ES-I3 (cell line): ENCODE measurements at regions not wholly inside any gene's neighbourhood (a gene's known extent, or its start where the extent isn't known, plus 50 kb on each side); places are given as distances from the start of the nearest gene placed in this dataset.
"Not testable (repeated sequence)": the region's sequence is repeated elsewhere in the genome, so short reads cannot be mapped to it uniquely, and the experiment has no call there.

Experiments used
- H3K36me3 ChIP-seq: 2 replicates; pipeline ENCODE4 v1.6.1; 2013; ENCODE audit warnings: mild to moderate bottlenecking, low read length, control low read depth, moderate library complexity; ENCODE audit not compliant: insufficient read depth
- H3K4me1 ChIP-seq: 2 replicates; pipeline ENCODE4 v1.6.1; 2013; ENCODE audit warnings: mild to moderate bottlenecking, control low read depth, low read length; ENCODE audit not compliant: insufficient read depth
- H3K9ac ChIP-seq: 2 replicates; pipeline ENCODE4 v1.6.1; 2013; ENCODE audit warnings: low read depth, mild to moderate bottlenecking, low read length, moderate library complexity
- H3K9me3 ChIP-seq: 2 replicates; pipeline ENCODE4 v1.6.1; 2013; ENCODE audit warnings: mild to moderate bottlenecking, low read length, moderate library complexity; ENCODE audit not compliant: control insufficient read depth, insufficient read depth

DNA sequence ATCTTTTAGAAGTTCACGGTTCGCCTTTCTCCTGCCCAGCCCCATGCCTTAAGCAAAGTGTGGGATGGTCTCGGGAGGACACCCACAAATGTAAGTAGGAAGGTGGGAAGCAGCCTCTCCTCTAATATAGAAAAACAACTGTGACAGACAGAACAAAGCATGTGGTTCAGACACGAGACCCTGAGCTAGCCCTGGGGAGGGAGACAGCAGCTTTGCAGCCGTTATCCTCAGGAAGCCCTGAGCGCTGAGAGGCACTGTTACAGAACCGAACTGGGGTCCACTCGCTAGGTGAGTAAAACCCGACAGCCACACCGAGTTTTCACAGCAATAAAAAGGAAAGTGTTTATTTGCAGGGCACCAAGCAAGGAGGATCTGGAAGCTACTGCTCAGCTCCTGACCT is 210.6 kb downstream of the UQCRFS1 start:
- Histone ChIP-seq H3K36me3 (no peaks in the 10 kb centered on the region), H3K9me3 (no peaks in the 10 kb centered on the region), H3K4me1 (no peaks in the 10 kb centered on the region), H3K9ac (no peak overlapping the region)

DNA sequence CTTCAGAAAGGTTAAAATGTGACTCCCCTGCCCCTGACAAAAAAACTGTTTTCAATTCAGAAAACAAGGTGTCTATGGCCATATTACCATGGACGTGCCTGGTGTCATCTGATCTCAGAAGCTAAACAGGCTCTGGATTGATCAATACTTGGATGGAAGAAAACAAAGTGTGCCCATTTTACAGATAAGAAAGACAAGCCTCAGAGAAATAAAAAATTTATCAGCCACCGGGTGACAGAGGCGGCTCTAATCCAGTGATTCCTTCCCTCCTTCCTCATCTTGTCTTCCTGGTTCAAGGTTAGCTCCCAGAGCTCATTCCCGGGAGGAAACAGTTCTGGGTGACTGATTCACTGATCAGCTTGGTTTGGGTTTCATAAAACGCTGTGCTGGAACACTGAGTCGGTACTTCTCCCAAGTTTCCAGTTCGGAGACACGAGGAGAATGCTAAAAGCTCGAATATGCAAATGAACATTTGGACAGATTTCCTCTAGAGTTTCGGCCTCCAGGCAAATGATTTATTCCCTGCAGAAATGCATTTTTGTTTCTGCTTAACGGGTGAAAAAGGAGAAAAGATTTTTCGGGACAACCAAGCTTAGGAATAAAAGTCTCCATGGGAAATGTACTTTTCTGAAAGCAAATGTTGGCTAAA is 211.2 kb downstream of the UQCRFS1 start:
- H3K9me3 ChIP-seq: no peaks in the 10 kb centered on the region
- no peaks in the 10 kb centered on the region for H3K36me3 ChIP-seq
- H3K9ac ChIP-seq: no peak overlapping the region
- no peaks in the 10 kb centered on the region for H3K4me1 ChIP-seq

DNA sequence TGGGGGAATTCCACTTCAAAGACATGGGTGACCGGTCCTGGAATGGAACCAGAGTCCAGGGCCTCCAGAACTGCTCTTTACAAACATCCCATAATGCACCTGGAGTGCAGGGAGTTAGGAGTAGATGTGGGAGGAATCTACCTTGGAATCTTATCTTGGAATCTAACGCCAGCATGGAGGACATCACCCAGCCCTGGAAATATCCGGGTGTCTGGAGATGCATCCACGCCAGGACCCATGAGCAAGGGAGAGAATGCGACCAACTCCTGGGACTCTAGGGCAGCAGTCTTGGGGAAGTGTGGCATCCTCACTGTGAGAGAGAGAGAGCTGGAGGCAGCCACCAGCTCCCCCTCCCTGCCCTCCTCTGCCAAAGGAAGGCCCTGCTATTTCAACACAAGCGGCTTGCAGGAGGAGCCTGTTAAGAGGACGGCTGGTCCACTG is 211.8 kb downstream of the UQCRFS1 start:
- no peaks in the 10 kb centered on the region for H3K36me3 ChIP-seq
- no peak overlapping the region for H3K9ac ChIP-seq
- H3K9me3 ChIP-seq: no peaks in the 10 kb centered on the region
- H3K4me1 ChIP-seq: no peaks in the 10 kb centered on the region

DNA sequence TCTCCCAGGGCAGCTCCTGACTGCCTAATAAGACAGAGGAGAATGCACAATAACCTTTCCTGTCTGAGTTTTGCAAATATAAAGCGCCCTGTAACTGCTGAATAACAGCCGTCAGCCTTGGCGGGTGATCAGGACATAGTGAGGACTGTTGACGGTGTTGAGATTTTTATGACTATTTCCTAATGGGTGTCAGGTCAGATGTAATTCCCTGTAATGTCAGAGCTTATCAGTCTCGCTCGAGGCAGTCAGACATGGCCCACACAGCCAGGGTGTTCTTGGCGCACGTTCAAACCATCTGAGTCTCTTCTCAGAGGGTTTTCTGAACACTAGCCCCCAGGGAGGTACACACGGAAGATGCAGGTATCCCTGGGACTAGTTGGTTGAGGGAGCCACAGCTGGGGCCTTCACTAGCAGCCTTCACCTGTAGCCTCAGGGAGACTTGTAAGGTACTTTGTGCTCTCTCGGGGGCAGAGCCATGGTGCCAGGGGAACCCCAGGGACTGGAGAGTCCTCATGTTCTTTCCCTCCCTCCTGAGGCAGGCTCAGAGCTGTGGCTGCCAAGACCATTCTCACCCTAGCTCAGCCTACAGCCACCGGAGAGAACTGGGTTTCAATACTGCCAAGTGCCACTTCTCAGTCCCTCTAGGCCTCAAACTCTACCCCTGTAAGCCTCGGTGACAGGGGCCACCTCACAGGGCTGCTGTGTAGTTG is 213.1 kb downstream of the UQCRFS1 start:
- no peak overlapping the region for H3K9ac ChIP-seq
- H3K4me1 ChIP-seq: no peaks in the 10 kb centered on the region
- H3K36me3 ChIP-seq: no peaks in the 10 kb centered on the region
- 0 out of 2 replicates have a peak, but pooled peaks cover under 1% of the 10 kb centered on the region for H3K9me3 ChIP-seq

DNA sequence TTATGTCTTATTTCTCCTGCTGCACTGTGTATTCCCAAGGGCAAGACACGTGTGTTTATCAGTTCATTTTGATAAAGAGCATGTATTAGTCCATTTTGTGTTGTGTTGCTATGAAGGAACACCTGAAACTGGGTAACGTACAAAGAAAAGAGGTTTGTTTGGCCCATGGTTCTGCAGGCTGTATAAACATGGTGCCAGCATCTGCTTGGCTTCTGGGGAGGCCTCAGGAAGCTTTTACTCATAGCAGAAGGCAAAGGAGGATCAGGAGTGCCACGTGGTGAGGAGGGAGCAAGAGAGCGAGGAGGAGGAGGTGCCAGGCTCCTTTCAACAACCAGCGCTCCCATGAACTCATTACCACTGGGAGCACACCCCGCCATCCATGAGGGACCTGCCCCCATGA is 214.0 kb downstream of the UQCRFS1 start:
- Histone ChIP-seq H3K9ac (no peak overlapping the region), H3K36me3 (no peaks in the 10 kb centered on the region), H3K4me1 (no peaks in the 10 kb centered on the region), H3K9me3 (0 out of 2 replicates have a peak, but pooled peaks cover 3% of the 10 kb centered on the region)

GRCh38 chr19:28997866-28998265 is 215.1 kb downstream of the UQCRFS1 start:
- H3K9me3 ChIP-seq, H3K9ac ChIP-seq, H3K4me1 ChIP-seq, H3K36me3 ChIP-seq: not testable (repeated sequence)

DNA sequence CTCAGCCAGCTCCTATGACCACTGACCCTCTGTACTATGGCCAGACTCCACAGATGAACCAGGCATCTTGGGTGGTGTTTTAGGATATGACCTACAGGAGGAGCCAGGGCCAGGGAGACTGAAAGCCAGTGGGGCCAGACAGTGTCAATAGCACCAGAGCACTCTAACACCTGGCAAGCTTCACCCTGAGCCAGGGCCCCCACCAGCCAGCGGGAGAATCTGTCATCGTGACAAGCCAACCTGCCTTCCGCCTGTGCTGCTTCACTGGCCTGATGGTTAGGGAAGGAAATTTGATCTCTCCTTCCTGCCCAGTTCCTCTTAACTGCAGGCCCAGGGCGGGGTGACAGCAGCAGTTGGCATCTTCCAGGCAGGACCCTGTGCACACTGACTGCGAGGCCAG is 222.4 kb downstream of the UQCRFS1 start:
- no peaks in the 10 kb centered on the region; the same call in 1 of the 2 replicates for H3K4me1 ChIP-seq
- H3K9ac ChIP-seq: no peak overlapping the region
- 0 out of 2 replicates have a peak, but pooled peaks cover 3% of the 10 kb centered on the region for H3K9me3 ChIP-seq
- H3K36me3 ChIP-seq: no peaks in the 10 kb centered on the region

- Histone ChIP-seq H3K4me1 (no peaks in the 10 kb centered on the region; the same call in 1 of the 2 replicates), H3K9ac (no peak overlapping the region), H3K36me3 (no peaks in the 10 kb centered on the region), H3K9me3 (0 out of 2 replicates have a peak, but pooled peaks cover 1% of the 10 kb centered on the region)
Measured at GRCh38 chr19:28989739-28990138, 223.2 kb downstream of the UQCRFS1 start.

DNA sequence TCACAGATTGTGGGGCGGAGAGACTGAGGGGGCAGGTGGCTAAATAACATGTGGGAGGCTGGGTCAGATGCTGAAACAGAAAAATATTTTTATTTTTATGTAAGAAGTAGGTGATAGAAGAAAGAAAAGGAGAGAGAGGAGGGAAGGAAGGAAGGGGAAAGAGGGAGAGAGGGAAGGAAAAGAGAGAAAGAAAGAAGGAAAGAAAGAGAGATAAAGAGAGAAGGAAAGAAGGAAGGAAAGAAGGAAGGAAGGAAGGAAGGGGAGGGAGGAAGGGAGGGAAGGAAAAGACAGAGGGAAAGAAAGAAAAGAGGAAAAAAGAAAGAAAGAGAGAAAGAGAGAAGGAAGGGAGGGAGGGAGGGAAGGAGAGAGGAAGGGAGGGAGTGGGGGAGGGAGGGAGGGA is 224.9 kb downstream of the UQCRFS1 start:
- Histone ChIP-seq H3K9ac (no peak overlapping the region), H3K36me3 (no peaks in the 10 kb centered on the region), H3K9me3 (no peaks in the 10 kb centered on the region), H3K4me1 (no peaks in the 10 kb centered on the region; the same call in 1 of the 2 replicates)

GRCh38 chr19:28987177-28987576 is 225.8 kb downstream of the UQCRFS1 start:
- Histone ChIP-seq H3K36me3 (no peaks in the 10 kb centered on the region), H3K9me3 (no peaks in the 10 kb centered on the region), H3K9ac (no peak overlapping the region), H3K4me1 (no peaks in the 10 kb centered on the region; the same call in 1 of the 2 replicates)

GRCh38 chr19:28985201-28985600 is 227.8 kb downstream of the UQCRFS1 start:
- Histone ChIP-seq H3K4me1 (no peaks in the 10 kb centered on the region; the same call in 1 of the 2 replicates), H3K36me3 (no peaks in the 10 kb centered on the region), H3K9me3 (no peaks in the 10 kb centered on the region), H3K9ac (no peak overlapping the region)

GRCh38 chr19:28984315-28984714 is 228.6 kb downstream of the UQCRFS1 start:
- Histone ChIP-seq H3K9me3 (no peaks in the 10 kb centered on the region), H3K4me1 (no peaks in the 10 kb centered on the region; the same call in 1 of the 2 replicates), H3K36me3 (no peaks in the 10 kb centered on the region), H3K9ac (no peak overlapping the region)

GRCh38 chr19:28983430-28983829 is 229.5 kb downstream of the UQCRFS1 start:
- H3K4me1 ChIP-seq: no peaks in the 10 kb centered on the region
- no peaks in the 10 kb centered on the region for H3K36me3 ChIP-seq
- H3K9ac ChIP-seq: no peak overlapping the region
- no peaks in the 10 kb centered on the region for H3K9me3 ChIP-seq

GRCh38 chr19:28981994-28982393 is 231.0 kb downstream of the UQCRFS1 start:
- Histone ChIP-seq H3K36me3 (no peaks in the 10 kb centered on the region), H3K9me3 (no peaks in the 10 kb centered on the region), H3K9ac (no peak overlapping the region), H3K4me1 (no peaks in the 10 kb centered on the region)

DNA sequence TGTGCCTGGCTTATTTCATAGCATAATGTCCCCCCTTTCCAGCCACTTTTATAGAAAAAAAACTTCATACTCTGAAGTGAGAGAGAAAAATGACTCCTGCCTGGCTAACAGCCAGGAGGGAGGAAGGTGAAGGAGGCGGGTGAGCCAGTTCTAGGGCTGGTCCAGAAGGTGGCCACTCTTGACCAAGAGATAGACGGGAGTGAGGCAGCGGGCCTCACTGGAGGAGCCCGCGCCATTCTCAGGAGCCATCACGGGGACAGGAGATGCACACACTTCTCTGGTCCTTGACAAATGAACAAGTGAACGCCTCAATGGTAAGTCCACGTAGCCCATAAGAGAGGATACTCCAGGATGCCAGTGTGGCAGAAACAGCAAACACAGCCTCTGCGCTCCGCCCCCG is 231.4 kb downstream of the UQCRFS1 start:
- Histone ChIP-seq H3K9me3 (no peaks in the 10 kb centered on the region), H3K9ac (no peak overlapping the region), H3K4me1 (no peaks in the 10 kb centered on the region), H3K36me3 (no peaks in the 10 kb centered on the region)
